ENCODE measurements at regions not wholly inside any gene's neighbourhood (a gene's known extent, or its start where the extent isn't known, plus 50 kb on each side); places are given as distances from the start of the nearest gene placed in this dataset.
A peak's percentile ranks its signal among the peaks of the same experiment; 100 is the strongest.

- no peak for ATAC-seq
- peaks cover 20% of the 10 kb centered on the region for H3K4me1 Mint-ChIP-seq
- TF ChIP-seq NR2C2 (CRISPR knock-in tag; IDR thresholded peaks at IDR 0.05) (no peak), ZNF425 (CRISPR knock-in tag; conservative IDR thresholded peaks at IDR 0.05) (no peak), MYBL2 (CRISPR knock-in tag; IDR thresholded peaks at IDR 0.05) (no peak), TEAD1 (CRISPR knock-in tag; IDR thresholded peaks at IDR 0.05) (no peak), SMAD3 (CRISPR knock-in tag; IDR thresholded peaks at IDR 0.05; ENCODE audit: borderline replicate concordance) (no peak), ESRRA (CRISPR knock-in tag; IDR thresholded peaks at IDR 0.05; ENCODE audit: borderline replicate concordance) (no peak), KAT7 (CRISPR knock-in tag; IDR thresholded peaks at IDR 0.05; ENCODE audit: borderline replicate concordance) (no peak)
- ChIA-PET POLR2A (no interaction called here), CTCF (no interaction called here)
- no peak for DNase-seq (ENCODE audit: low spot score)
- H3K27me3 Mint-ChIP-seq (ENCODE audit: low read depth), result no peaks in the 10 kb centered on the region
- no peaks in the 10 kb centered on the region for H3K9me3 Mint-ChIP-seq
- no peak overlapping the region for H3K27ac Mint-ChIP-seq
- H3K36me3 Mint-ChIP-seq, result no peaks in the 10 kb centered on the region
- H3K4me3 Mint-ChIP-seq, result no peak overlapping the region
Measured at GRCh38 chr3:10623578-10624275, 118.3 kb upstream of the ATP2B2 start.

GRCh38 chr3:10625323-10625722 lies 119.9 kb upstream of the ATP2B2 start:
- CTCF ChIA-PET, result no interaction called here
- Mint-ChIP-seq H3K36me3 (no peaks in the 10 kb centered on the region), H3K4me3 (no peak overlapping the region), H3K4me1 (peaks cover 20% of the 10 kb centered on the region), H3K27ac (no peak overlapping the region), H3K9me3 (no peaks in the 10 kb centered on the region), H3K27me3 (ENCODE audit: low read depth) (no peaks in the 10 kb centered on the region)
- DNase-seq (ENCODE audit: low spot score) (no peak), ATAC-seq (no peak)
- TF ChIP-seq ZNF671 (CRISPR knock-in tag; IDR thresholded peaks at IDR 0.05) (no peak), ATF3 (CRISPR knock-in tag; conservative IDR thresholded peaks at IDR 0.05) (no peak), ZNF416 (CRISPR knock-in tag; IDR thresholded peaks at IDR 0.05) (no peak), ZNF512 (CRISPR knock-in tag; IDR thresholded peaks at IDR 0.05; ENCODE audit: borderline replicate concordance) (no peak), E2F4 (CRISPR knock-in tag; IDR thresholded peaks at IDR 0.05; ENCODE audit: borderline replicate concordance, low read depth) (no peak), SP1 (CRISPR knock-in tag; conservative IDR thresholded peaks at IDR 0.05) (no peak), FOXP1 (CRISPR knock-in tag; IDR thresholded peaks at IDR 0.05; ENCODE audit: borderline replicate concordance) (no peak), CBFB (CRISPR knock-in tag; IDR thresholded peaks at IDR 0.05; ENCODE audit: low read depth) (no peak), GABPB1 (CRISPR knock-in tag; IDR thresholded peaks at IDR 0.05) (no peak)
- POLR2A ChIA-PET, result no interaction called here

GRCh38 chr3:10627884-10628572 lies 122.6 kb upstream of the ATP2B2 start:
- DNase-seq (ENCODE audit: low spot score), result peak; percentile 74
- Mint-ChIP-seq H3K36me3 (no peaks in the 10 kb centered on the region), H3K4me3 (no peak overlapping the region), H3K4me1 (peaks cover 20% of the 10 kb centered on the region), H3K9me3 (no peaks in the 10 kb centered on the region), H3K27me3 (ENCODE audit: low read depth) (no peaks in the 10 kb centered on the region), H3K27ac (peak overlapping the region; percentile 67; the same call in 1 of the 2 replicates)
- ChIA-PET CTCF (interaction anchor here (0.7 to 1.3 kb wide), 3 partner anchors 79 to 288 kb away, joined by 3 to 5 read pairs (median 3); no protein-coding TSS in a partner anchor), POLR2A (interaction anchor here (1.1 kb wide), 1 partner anchor 130 kb away, joined by 4 read pairs; no protein-coding TSS in a partner anchor)
- ATAC-seq, result peak; percentile 95
- no peak for TF ChIP-seq ZNF425 (CRISPR knock-in tag; conservative IDR thresholded peaks at IDR 0.05)
- 0 out of 2 replicates have a peak, but pooled peaks have one; percentile 41 for TF ChIP-seq ZNF532 (CRISPR knock-in tag; IDR thresholded peaks at IDR 0.05; ENCODE audit: borderline replicate concordance)
- TF ChIP-seq MAX (CRISPR knock-in tag; IDR thresholded peaks at IDR 0.05), result 0 out of 2 replicates have a peak, but pooled peaks have one; percentile 20
